ENCODE measurements at regions not wholly inside any gene's neighbourhood (a gene's known extent, or its start where the extent isn't known, plus 50 kb on each side); places are given as distances from the start of the nearest gene placed in this dataset.

- no peak overlapping the region for H2BK15ac ChIP-seq (ENCODE audit: low read depth, poor library complexity, severe bottlenecking)
- no peak overlapping the region for H3K9ac ChIP-seq (ENCODE audit: low read length)
- peaks cover 9% of the 10 kb centered on the region for H3K9me3 ChIP-seq (ENCODE audit: control insufficient read depth, low read length)
- no peak overlapping the region for H3K4me3 ChIP-seq (ENCODE audit: insufficient read depth in 1 of 2, low read depth in 1 of 2, low read length in 2 of 2)
- no peak overlapping the region for H3K27ac ChIP-seq (ENCODE audit: low read length, poor library complexity, severe bottlenecking)
- no peaks in the 10 kb centered on the region for H3K36me3 ChIP-seq (ENCODE audit: control insufficient read depth in 1 of 2, insufficient read depth in 2 of 2, low read depth in 1 of 2, low read length in 2 of 2)
- H3K4me2 ChIP-seq (ENCODE audit: low read length, poor library complexity, severe bottlenecking): no peak overlapping the region
- H3K18ac ChIP-seq (ENCODE audit: low read depth in 1 of 2, low read length in 2 of 2): no peak overlapping the region
- no peaks in the 10 kb centered on the region for H3K27me3 ChIP-seq (ENCODE audit: control insufficient read depth in 1 of 2, insufficient read depth in 1 of 2, low read length in 2 of 2)
- H3K4me1 ChIP-seq (ENCODE audit: control insufficient read depth, insufficient read depth, low read depth, low read length): no peaks in the 10 kb centered on the region
- no peak for DNase-seq
- H4K91ac ChIP-seq (ENCODE audit: low read length): no peak overlapping the region
- no peak overlapping the region for H2BK12ac ChIP-seq (ENCODE audit: low read length in 2 of 2)
- no peak overlapping the region for H3K14ac ChIP-seq (ENCODE audit: low read length in 2 of 2)
- no peak overlapping the region for H2AK5ac ChIP-seq (ENCODE audit: low read length, severe bottlenecking)
- no peak overlapping the region for H2AFZ ChIP-seq (ENCODE audit: low read depth, low read length)
- H2BK5ac ChIP-seq (ENCODE audit: low read depth, low read length, poor library complexity, severe bottlenecking): no peak overlapping the region
- H3K4ac ChIP-seq (ENCODE audit: low read depth in 1 of 2, low read length in 2 of 2): no peak overlapping the region
- H3K79me1 ChIP-seq (replicated peaks; ENCODE audit: low read length, poor library complexity, severe bottlenecking): no peaks in the 10 kb centered on the region
- no peak overlapping the region for H4K8ac ChIP-seq (ENCODE audit: low read length)
- 88% methylated on average over 2 of the region's 2 CpGs for WGBS
- no peak overlapping the region for H2BK120ac ChIP-seq (ENCODE audit: low read depth, low read length)
- no peak overlapping the region for H3K23ac ChIP-seq (ENCODE audit: low read length in 2 of 2)
Observed at GRCh38 chr5:6961123-6961522, 247.9 kb downstream of the TENT4A start.

- H4K91ac ChIP-seq (ENCODE audit: low read length): no peak overlapping the region
- no peak overlapping the region for H3K4me3 ChIP-seq (ENCODE audit: insufficient read depth in 1 of 2, low read depth in 1 of 2, low read length in 2 of 2)
- H3K27me3 ChIP-seq (ENCODE audit: control insufficient read depth in 1 of 2, insufficient read depth in 1 of 2, low read length in 2 of 2): no peaks in the 10 kb centered on the region
- no peak overlapping the region for H2BK5ac ChIP-seq (ENCODE audit: low read depth, low read length, poor library complexity, severe bottlenecking)
- WGBS: 65% methylated on average over 11 of the region's 12 CpGs
- no peaks in the 10 kb centered on the region for H3K4me1 ChIP-seq (ENCODE audit: control insufficient read depth, insufficient read depth, low read depth, low read length)
- no peak overlapping the region for H2BK15ac ChIP-seq (ENCODE audit: low read depth, poor library complexity, severe bottlenecking)
- H4K8ac ChIP-seq (ENCODE audit: low read length): no peak overlapping the region
- H3K9me3 ChIP-seq (ENCODE audit: control insufficient read depth, low read length): peaks cover 9% of the 10 kb centered on the region
- H3K9ac ChIP-seq (ENCODE audit: low read length): no peak overlapping the region
- no peak overlapping the region for H3K14ac ChIP-seq (ENCODE audit: low read length in 2 of 2)
- no peak overlapping the region for H3K4me2 ChIP-seq (ENCODE audit: low read length, poor library complexity, severe bottlenecking)
- H2BK120ac ChIP-seq (ENCODE audit: low read depth, low read length): no peak overlapping the region
- H2AK5ac ChIP-seq (ENCODE audit: low read length, severe bottlenecking): no peak overlapping the region
- no peak overlapping the region for H3K23ac ChIP-seq (ENCODE audit: low read length in 2 of 2)
- no peak overlapping the region for H3K4ac ChIP-seq (ENCODE audit: low read depth in 1 of 2, low read length in 2 of 2)
- no peak overlapping the region for H2BK12ac ChIP-seq (ENCODE audit: low read length in 2 of 2)
- H3K36me3 ChIP-seq (ENCODE audit: control insufficient read depth in 1 of 2, insufficient read depth in 2 of 2, low read depth in 1 of 2, low read length in 2 of 2): no peaks in the 10 kb centered on the region
- no peak overlapping the region for H3K27ac ChIP-seq (ENCODE audit: low read length, poor library complexity, severe bottlenecking)
- no peak for DNase-seq
- H3K79me1 ChIP-seq (replicated peaks; ENCODE audit: low read length, poor library complexity, severe bottlenecking): no peaks in the 10 kb centered on the region
- H2AFZ ChIP-seq (ENCODE audit: low read depth, low read length): no peak overlapping the region
- no peak overlapping the region for H3K18ac ChIP-seq (ENCODE audit: low read depth in 1 of 2, low read length in 2 of 2)
Observed at GRCh38 chr5:6961837-6962635, 248.8 kb downstream of the TENT4A start.

GRCh38 chr5:6976971-6977370 lies 263.7 kb downstream of the TENT4A start:
- Histone ChIP-seq H2BK15ac (ENCODE audit: low read depth, poor library complexity, severe bottlenecking) (no peak overlapping the region), H3K4me2 (ENCODE audit: low read length, poor library complexity, severe bottlenecking) (no peak overlapping the region), H4K8ac (ENCODE audit: low read length) (no peak overlapping the region)

GRCh38 chr5:6979061-6979460 lies 265.8 kb downstream of the TENT4A start:
- no peak for DNase-seq
- H3K4me1 ChIP-seq (ENCODE audit: control insufficient read depth, insufficient read depth, low read depth, low read length): no peaks in the 10 kb centered on the region
- H3K4me3 ChIP-seq (ENCODE audit: insufficient read depth in 1 of 2, low read depth in 1 of 2, low read length in 2 of 2): no peak overlapping the region
- no peak overlapping the region for H3K4me2 ChIP-seq (ENCODE audit: low read length, poor library complexity, severe bottlenecking)
- H2BK15ac ChIP-seq (ENCODE audit: low read depth, poor library complexity, severe bottlenecking): no peak overlapping the region
- no peak overlapping the region for H4K8ac ChIP-seq (ENCODE audit: low read length)
- H3K14ac ChIP-seq (ENCODE audit: low read length in 2 of 2): no peak overlapping the region
- H3K4ac ChIP-seq (ENCODE audit: low read depth in 1 of 2, low read length in 2 of 2): no peak overlapping the region
- no peak overlapping the region for H2AK5ac ChIP-seq (ENCODE audit: low read length, severe bottlenecking)
- H3K9me3 ChIP-seq (ENCODE audit: control insufficient read depth, low read length): no peaks in the 10 kb centered on the region
- H2BK12ac ChIP-seq (ENCODE audit: low read length in 2 of 2): no peak overlapping the region
- H2AFZ ChIP-seq (ENCODE audit: low read depth, low read length): no peak overlapping the region
- no peak overlapping the region for H3K27ac ChIP-seq (ENCODE audit: low read length, poor library complexity, severe bottlenecking)
- H3K9ac ChIP-seq (ENCODE audit: low read length): no peak overlapping the region
- no peaks in the 10 kb centered on the region for H3K79me1 ChIP-seq (replicated peaks; ENCODE audit: low read length, poor library complexity, severe bottlenecking)
- no peak overlapping the region for H2BK120ac ChIP-seq (ENCODE audit: low read depth, low read length)
- H4K91ac ChIP-seq (ENCODE audit: low read length): no peak overlapping the region
- H3K36me3 ChIP-seq (ENCODE audit: control insufficient read depth in 1 of 2, insufficient read depth in 2 of 2, low read depth in 1 of 2, low read length in 2 of 2): no peaks in the 10 kb centered on the region
- H3K27me3 ChIP-seq (ENCODE audit: control insufficient read depth in 1 of 2, insufficient read depth in 1 of 2, low read length in 2 of 2): no peaks in the 10 kb centered on the region
- no peak overlapping the region for H3K23ac ChIP-seq (ENCODE audit: low read length in 2 of 2)
- H2BK5ac ChIP-seq (ENCODE audit: low read depth, low read length, poor library complexity, severe bottlenecking): no peak overlapping the region
- no peak overlapping the region for H3K18ac ChIP-seq (ENCODE audit: low read depth in 1 of 2, low read length in 2 of 2)

More at GRCh38 chr5:6976971-6977370, 263.7 kb downstream of the TENT4A start:
- Histone ChIP-seq H4K91ac (ENCODE audit: low read length) (no peak overlapping the region), H2BK12ac (ENCODE audit: low read length in 2 of 2) (no peak overlapping the region), H3K4ac (ENCODE audit: low read depth in 1 of 2, low read length in 2 of 2) (no peak overlapping the region), H2BK120ac (ENCODE audit: low read depth, low read length) (no peak overlapping the region), H3K14ac (ENCODE audit: low read length in 2 of 2) (no peak overlapping the region), H3K18ac (ENCODE audit: low read depth in 1 of 2, low read length in 2 of 2) (no peak overlapping the region), H3K9me3 (ENCODE audit: control insufficient read depth, low read length) (peaks cover 4% of the 10 kb centered on the region), H3K36me3 (ENCODE audit: control insufficient read depth in 1 of 2, insufficient read depth in 2 of 2, low read depth in 1 of 2, low read length in 2 of 2) (no peaks in the 10 kb centered on the region), H2BK5ac (ENCODE audit: low read depth, low read length, poor library complexity, severe bottlenecking) (no peak overlapping the region), H3K27me3 (ENCODE audit: control insufficient read depth in 1 of 2, insufficient read depth in 1 of 2, low read length in 2 of 2) (no peaks in the 10 kb centered on the region), H2AK5ac (ENCODE audit: low read length, severe bottlenecking) (no peak overlapping the region), H3K23ac (ENCODE audit: low read length in 2 of 2) (no peak overlapping the region), H2AFZ (ENCODE audit: low read depth, low read length) (no peak overlapping the region), H3K4me1 (ENCODE audit: control insufficient read depth, insufficient read depth, low read depth, low read length) (no peaks in the 10 kb centered on the region), H3K9ac (ENCODE audit: low read length) (no peak overlapping the region), H3K4me3 (ENCODE audit: insufficient read depth in 1 of 2, low read depth in 1 of 2, low read length in 2 of 2) (no peak overlapping the region), H3K27ac (ENCODE audit: low read length, poor library complexity, severe bottlenecking) (no peak overlapping the region), H3K79me1 (replicated peaks; ENCODE audit: low read length, poor library complexity, severe bottlenecking) (no peaks in the 10 kb centered on the region)
- no peak for DNase-seq
- 42% methylated on average over 2 of the region's 2 CpGs for WGBS
